Brain microvascular endothelial cell (primary cell): ENCODE measurements at regions not wholly inside any gene's neighbourhood (a gene's known extent, or its start where the extent isn't known, plus 50 kb on each side); places are given as distances from the start of the nearest gene placed in this dataset.
A peak's percentile ranks its signal among the peaks of the same experiment; 100 is the strongest.

Experiments
- DNase-seq: peaks from one replicate; pipeline ENCODE4 v3.0.0-alpha.2; 2020
- H3K27ac ChIP-seq: fragments of 250-450 bp; sonication (Bioruptor Pico); 2 replicates; pipeline ENCODE4 v1.5.1; 2020; ENCODE audit warnings: mild to moderate bottlenecking, moderate library complexity
- H3K27me3 ChIP-seq: fragments of 250-450 bp; sonication (Bioruptor Pico); replicated peaks from 2 replicates; pipeline ENCODE4 v1.5.1; 2020; ENCODE audit warnings: mild to moderate bottlenecking
- H3K36me3 ChIP-seq: fragments of 250-450 bp; sonication (Bioruptor Pico); replicated peaks from 2 replicates; pipeline ENCODE4 v1.5.1; 2020; ENCODE audit warnings: mild to moderate bottlenecking
- H3K4me3 ChIP-seq: 2 replicates; pipeline ENCODE4 v1.5.1; 2011; ENCODE audit warnings: low read depth, mild to moderate bottlenecking, control low read depth, low read length, moderate library complexity
- in situ Hi-C: cut with HindIII; loops from 2 replicates; pipeline ENCODE4 v1.10.0; 2017; ENCODE audit warnings: low sequenced_read_pairs, low pct_ligation_motif_present
- TF ChIP-seq, protein P1 (sequence below): IDR thresholded peaks from 2 replicates; pipeline ENCODE4 v1.5.1; 2011; ENCODE audit warnings: low read depth, mild to moderate bottlenecking, moderate library complexity, low read length, control low read depth, inconsistent platforms; ENCODE audit errors: missing control alignments

GRCh38 chr12:124397807-124398577, 103.1 kb downstream of the RFLNA start:
- TF ChIP-seq, protein P1, sequence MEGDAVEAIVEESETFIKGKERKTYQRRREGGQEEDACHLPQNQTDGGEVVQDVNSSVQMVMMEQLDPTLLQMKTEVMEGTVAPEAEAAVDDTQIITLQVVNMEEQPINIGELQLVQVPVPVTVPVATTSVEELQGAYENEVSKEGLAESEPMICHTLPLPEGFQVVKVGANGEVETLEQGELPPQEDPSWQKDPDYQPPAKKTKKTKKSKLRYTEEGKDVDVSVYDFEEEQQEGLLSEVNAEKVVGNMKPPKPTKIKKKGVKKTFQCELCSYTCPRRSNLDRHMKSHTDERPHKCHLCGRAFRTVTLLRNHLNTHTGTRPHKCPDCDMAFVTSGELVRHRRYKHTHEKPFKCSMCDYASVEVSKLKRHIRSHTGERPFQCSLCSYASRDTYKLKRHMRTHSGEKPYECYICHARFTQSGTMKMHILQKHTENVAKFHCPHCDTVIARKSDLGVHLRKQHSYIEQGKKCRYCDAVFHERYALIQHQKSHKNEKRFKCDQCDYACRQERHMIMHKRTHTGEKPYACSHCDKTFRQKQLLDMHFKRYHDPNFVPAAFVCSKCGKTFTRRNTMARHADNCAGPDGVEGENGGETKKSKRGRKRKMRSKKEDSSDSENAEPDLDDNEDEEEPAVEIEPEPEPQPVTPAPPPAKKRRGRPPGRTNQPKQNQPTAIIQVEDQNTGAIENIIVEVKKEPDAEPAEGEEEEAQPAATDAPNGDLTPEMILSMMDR: no peak
- Histone ChIP-seq H3K4me3 (no peak overlapping the region), H3K36me3 (peaks cover 59% of the 10 kb centered on the region), H3K27ac (no peak overlapping the region), H3K27me3 (no peaks in the 10 kb centered on the region)
- no peak for DNase-seq
- in situ Hi-C loops: loop anchor here (25.0 kb wide), 1 partner anchor 364 kb away; no protein-coding TSS in a partner anchor

DNA sequence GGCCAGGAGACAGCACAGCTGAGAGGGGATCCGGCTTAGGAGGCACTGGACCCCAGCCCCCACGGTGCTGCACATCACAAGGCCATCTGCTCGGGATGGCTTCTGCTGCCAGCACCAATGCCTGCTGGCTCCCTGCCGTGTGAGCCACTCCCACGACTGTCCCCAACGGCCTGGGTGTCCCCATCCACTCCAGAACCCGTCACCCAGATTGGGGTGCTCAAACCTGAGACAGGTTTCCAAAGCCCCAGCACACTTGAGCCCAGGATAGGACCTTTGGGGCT, 102.4 kb downstream of the RFLNA start:
- Histone ChIP-seq H3K27me3 (no peaks in the 10 kb centered on the region), H3K4me3 (no peak overlapping the region), H3K36me3 (peaks cover 55% of the 10 kb centered on the region), H3K27ac (no peak overlapping the region)
- in situ Hi-C loops: loop anchor here (25.0 kb wide), 1 partner anchor 365 kb away; no protein-coding TSS in a partner anchor
- DNase-seq: no peak
- TF ChIP-seq, protein P1: no peak

- Histone ChIP-seq H3K4me3 (no peak overlapping the region), H3K27me3 (no peaks in the 10 kb centered on the region), H3K27ac (no peak overlapping the region), H3K36me3 (peaks cover 51% of the 10 kb centered on the region)
- TF ChIP-seq, protein P1: no peak
- in situ Hi-C loops: loop anchor here (25.0 kb wide), 1 partner anchor 366 kb away; no protein-coding TSS in a partner anchor
- no peak for DNase-seq
Measured at GRCh38 chr12:124396544-124397398, 101.9 kb downstream of the RFLNA start.

DNA sequence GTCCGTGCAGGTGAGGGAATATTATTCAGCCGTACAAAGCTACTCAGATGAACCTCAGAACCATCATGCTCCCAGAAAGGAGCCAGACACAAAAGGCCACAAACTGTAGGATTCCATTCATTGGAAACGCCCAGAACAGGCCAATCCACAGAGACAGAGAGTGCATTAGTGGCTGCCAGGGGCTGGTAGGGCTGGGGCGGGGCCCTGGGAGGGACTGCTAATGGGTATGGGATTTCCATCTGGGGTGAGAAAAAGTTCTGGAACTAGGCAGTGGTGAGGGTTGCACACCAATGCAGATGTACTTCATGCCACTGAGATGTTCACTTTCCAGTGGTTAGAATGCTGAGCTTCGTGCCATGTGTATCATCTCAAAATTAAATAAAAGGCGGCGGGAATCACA, 101.1 kb downstream of the RFLNA start:
- H3K27ac ChIP-seq: no peak overlapping the region
- H3K4me3 ChIP-seq: no peak overlapping the region
- TF ChIP-seq, protein P1: no peak
- no peaks in the 10 kb centered on the region for H3K27me3 ChIP-seq
- H3K36me3 ChIP-seq: peaks cover 47% of the 10 kb centered on the region
- in situ Hi-C loops: loop anchor here (25.0 kb wide), 1 partner anchor 366 kb away; no protein-coding TSS in a partner anchor
- no peak for DNase-seq

- H3K36me3 ChIP-seq: peaks cover 42% of the 10 kb centered on the region
- in situ Hi-C loops: loop anchor here (25.0 kb wide), 1 partner anchor 367 kb away; no protein-coding TSS in a partner anchor
- TF ChIP-seq, protein P1: peak; percentile 29
- H3K4me3 ChIP-seq: no peak overlapping the region
- no peaks in the 10 kb centered on the region for H3K27me3 ChIP-seq
- H3K27ac ChIP-seq: peak overlapping the region; percentile 5
- peak; percentile 60 for DNase-seq
Measured at GRCh38 chr12:124395284-124395752, 100.4 kb downstream of the RFLNA start.
